CD4-positive, alpha-beta T cell treated with Interleukin-6 at 100 ng/mL for 8 hours (primary cell): ENCODE measurements at regions not wholly inside any gene's neighbourhood (a gene's known extent, or its start where the extent isn't known, plus 50 kb on each side); places are given as distances from the start of the nearest gene placed in this dataset.

Experiments used
- DNase-seq: peaks from one replicate; pipeline ENCODE4 v3.0.0-alpha.2; 2020; ENCODE audit warnings: mixed read lengths, low spot score

DNA sequence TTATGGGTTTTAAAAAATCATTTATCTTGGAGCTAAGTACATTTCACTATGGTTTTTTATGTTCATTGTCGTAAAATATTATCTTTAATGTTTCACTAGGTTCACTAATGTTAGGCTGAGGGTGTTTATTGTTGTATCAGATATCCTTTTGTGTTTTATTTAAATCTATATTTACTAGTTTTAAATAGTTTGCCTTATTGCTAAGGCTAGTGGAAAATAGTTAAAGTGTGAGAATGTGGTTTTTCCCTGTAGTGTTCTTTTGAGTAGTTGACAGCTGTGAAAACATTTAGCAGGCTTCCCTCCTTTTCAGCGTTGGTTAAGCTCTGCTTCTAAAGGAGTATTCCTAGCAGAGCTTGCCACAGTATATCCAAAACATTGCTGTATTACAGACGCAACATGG is 139.0 kb downstream of the TM9SF2 start:
- DNase-seq: no peak

DNA sequence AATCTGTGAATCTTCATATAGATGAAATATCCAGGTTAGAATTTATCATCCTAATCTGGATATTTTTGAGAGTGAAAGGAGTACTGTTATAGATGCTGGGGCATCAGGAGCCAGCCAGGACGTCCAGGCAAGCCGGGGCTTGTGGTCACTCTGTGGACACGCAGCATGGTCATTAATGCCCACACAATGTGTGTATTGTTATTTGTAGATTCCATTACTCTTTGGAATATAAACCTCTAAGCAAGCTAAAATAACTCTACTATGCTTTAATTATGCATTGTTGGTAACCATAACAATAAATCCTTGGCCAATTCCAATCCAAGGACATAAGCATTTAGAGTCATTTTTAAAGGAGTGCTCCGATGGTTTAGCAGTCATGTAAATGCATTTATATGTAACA is 137.9 kb downstream of the TM9SF2 start:
- no peak for DNase-seq

DNA sequence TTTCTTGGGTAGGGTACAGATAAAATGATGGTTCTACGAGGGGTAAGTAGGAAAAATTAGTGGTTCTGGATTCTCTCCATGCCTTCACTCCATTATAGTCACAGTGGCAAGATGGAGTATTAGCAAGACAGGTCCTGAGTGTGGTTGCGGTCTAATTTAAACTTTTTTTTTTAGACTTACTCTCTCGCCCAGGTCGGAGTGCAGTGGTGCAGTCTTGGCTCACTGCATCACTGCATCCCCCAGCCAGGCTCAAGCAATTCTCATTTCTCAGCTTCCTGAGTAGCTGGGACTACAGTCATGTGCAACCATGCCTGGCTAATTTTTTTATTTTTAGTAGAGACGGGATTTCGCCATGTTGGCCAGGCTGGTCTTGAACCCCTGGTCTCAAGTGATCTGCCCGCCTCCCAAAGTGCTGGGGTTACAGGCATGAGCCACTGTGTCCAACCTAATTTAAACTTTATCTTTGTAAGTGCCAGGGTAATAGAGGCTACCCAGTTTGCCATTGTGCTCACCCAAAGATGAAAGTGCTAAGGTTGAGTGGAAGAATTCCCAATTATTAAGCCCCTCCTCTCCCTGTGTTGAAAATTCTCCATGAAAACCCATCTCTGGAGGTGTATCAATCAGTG is 135.6 kb downstream of the TM9SF2 start:
- DNase-seq: no peak

- DNase-seq: no peak
Measured at GRCh38 chr13:99636306-99636705, 135.0 kb downstream of the TM9SF2 start.

DNA sequence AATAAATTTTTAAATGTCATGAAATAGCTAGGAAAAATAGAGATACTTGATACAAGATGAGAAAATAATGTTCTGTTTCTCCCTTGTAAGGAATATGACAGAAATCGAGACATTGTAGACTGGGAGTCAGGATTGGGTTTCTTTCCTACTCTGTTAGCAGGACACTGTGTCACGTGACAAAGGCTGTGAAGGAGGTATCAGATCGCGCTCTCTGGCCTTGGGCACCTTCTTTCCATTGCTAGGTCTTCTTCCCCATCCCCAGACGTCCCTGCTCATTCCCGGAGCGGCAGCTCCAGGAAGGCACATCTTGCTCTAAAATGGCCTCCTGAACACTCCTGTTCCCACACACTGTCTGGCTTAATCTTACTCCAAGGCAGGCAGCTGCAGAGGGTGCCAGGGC is 133.4 kb downstream of the TM9SF2 start:
- no peak for DNase-seq

GRCh38 chr13:99630269-99630898 is 129.1 kb downstream of the TM9SF2 start:
- no peak for DNase-seq

DNA sequence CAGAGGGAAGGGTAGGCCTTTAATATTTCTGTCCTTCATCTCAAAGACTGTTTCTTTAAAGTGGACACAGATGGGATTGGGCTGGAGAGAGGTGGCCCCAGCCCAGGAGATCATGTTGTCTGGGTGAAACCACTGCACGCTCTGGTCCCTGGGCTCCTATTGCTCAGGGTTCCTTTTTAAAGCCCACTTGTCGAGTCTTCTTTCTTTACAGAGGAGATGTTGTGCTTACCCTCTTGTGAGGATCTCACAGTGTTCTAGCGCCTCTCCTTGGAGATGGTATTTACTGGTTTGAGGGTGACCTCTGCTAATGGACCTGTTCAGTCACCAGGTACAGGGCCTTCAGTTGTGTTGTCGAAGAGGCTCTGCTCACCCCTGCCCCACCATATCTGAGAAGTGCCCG is 128.4 kb downstream of the TM9SF2 start:
- DNase-seq: no peak

DNA sequence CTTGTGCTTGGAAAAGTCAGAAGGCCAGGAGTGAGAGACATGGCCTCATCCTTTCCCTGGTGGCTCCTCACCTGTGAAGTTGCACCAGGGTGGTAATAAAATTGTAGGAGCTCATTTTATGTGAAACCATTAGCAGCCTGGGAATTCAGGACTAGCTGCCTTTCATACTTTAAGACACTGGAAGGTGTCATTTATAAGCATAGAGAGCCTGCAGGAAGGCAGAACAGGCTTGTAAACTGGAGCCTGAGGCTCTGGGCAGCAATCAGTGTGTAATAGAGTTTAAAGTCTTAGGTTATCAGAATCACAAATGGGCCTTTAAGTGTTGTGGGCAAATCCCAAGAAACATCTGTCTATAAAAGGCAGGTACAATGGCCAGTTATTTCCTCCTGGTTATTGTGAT is 127.2 kb downstream of the TM9SF2 start:
- DNase-seq: no peak

- no peak for DNase-seq
Measured at GRCh38 chr13:99626461-99627082, 125.3 kb downstream of the TM9SF2 start.

- no peak for DNase-seq
Measured at GRCh38 chr13:99624936-99625540, 123.8 kb downstream of the TM9SF2 start.

DNA sequence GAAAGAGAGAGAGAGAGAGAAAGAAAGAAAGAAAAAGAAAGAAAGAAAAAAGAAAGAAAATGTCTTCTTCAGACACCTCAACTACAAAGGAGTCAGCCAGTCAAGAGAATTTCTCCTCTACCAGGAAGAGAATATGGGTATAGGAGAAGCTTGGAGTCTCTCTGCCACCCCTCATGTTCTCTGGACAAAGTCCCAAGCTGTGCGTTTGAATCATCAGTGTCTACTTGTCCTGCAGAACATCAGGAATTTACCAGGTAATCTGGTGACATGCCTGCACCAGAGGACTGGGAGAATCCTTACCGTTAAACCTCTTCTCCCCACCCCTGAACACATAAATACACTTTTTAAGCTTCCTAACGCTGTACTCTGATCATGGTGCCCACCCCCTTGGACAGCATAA is 119.5 kb downstream of the TM9SF2 start:
- no peak for DNase-seq

DNA sequence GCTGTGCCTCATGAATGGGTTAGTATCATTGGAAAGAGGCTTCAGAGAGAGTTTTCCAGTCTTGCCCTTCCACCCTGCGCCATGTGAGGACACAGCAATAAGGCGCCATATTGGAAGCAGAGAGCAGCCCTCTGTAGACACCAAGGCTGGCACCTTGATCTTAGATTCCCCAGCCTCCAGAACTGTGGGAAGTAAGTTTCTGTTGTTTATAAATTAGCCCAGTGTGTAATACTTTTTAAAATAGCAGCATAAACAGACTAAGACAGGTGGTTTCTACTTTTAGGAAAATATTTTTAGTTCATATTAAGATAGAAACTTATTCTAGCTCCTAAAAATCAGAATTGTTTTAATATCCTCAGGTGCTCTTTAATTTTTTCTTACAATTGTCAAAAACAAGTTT is 117.9 kb downstream of the TM9SF2 start:
- no peak for DNase-seq

DNA sequence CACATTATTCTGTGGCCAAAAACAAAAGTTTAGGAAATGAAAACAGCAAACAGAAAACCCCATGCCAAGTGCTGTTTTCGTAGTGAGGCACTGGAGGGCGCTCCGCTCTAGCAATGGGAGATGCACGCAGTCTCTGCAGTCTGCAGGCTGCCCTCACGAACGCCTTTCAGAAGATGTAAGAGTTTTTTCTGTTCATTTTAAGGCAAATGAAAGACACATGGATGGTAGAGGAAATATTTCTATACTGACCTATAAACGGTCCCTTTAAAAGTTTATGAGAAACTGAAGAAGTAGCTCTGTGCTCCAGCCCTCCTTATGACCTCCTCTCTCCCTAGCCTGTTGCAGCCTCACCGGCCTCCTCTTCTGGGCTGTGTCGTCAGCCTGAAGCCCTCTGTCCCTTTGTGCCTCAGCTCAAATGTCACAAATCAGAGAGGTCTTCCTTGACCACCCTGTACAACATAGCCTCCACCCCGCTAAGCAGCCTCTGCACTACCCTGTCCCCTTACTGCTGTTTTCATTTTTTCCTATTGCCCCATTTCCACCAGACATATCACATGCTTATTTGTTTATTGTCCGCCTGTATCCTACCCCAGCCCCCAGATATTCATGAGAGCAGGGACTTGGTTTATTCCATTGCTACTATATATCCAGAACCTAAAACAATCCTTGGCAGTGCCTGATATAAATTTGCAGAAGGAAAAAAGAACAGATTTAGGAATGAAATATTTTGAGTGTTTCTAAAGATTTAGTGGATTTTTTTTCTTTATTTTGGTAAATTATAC is 116.4 kb downstream of the TM9SF2 start:
- DNase-seq: no peak

DNA sequence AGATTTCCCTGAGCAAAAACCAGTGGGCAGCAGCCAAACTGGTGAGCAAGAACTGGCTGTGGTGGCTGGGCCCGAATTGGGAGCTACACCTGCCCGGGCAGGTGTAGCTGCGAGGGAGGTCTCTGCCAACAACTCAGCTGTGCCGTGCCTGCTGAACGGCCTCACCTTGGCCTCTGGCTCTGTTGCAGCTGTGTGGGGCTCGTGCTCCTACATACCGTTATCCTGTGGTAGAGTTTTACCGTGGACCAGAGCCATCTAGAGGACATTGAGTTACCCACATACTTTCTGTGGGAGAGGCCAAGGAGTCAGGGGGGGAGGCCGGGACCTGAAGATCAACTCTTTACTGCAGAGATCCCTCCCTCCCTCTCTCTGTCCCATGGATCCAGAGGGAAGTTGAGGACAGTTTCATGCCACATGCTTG is 113.2 kb downstream of the TM9SF2 start:
- peak; percentile 30 for DNase-seq
